ENCODE measurements at regions not wholly inside any gene's neighbourhood (a gene's known extent, or its start where the extent isn't known, plus 50 kb on each side); places are given as distances from the start of the nearest gene placed in this dataset.
"Not testable (repeated sequence)": the region's sequence is repeated elsewhere in the genome, so short reads cannot be mapped to it uniquely, and the experiment has no call there.

DNA sequence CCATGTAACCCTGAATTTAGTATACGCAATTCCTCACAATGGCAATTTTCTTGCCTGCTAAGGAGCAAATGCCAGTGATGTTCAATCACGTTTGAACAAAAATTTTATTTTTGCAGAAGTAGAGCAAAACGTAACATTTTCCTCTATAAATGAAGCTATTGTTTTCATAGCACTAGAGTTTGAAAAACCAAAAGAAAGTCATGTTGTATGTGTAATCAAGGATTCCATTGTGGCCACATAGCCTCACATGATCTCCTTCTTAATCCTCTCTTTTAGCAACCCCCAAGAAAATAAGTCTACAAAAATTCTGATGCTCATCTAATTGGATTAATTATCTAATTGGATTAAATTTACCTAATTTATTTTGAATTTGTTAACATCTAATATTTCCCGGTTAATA lies 1217.4 kb upstream of the FLRT2 start:
- DNase-seq (ENCODE audit: low read depth) = no peak

DNA sequence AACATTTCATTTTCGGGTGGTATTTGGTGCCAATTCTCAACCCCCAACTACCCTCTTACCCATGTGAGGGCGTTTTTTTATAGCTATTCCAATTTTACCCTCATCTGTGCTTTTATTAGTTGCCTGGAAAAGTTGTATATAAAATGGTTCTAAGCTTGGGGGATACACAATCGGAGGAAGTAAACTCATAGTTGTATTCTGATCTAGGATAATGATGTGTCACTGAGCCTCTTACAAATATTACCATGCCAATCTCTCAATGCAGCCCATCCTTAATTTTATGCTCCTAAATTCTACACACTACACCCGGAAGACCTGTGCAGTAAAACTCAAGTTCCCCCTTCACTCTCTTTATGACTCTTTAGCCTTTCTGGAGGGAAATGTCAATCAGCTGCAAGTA lies 1206.5 kb upstream of the FLRT2 start:
- no peak for DNase-seq (ENCODE audit: low read depth)

DNA sequence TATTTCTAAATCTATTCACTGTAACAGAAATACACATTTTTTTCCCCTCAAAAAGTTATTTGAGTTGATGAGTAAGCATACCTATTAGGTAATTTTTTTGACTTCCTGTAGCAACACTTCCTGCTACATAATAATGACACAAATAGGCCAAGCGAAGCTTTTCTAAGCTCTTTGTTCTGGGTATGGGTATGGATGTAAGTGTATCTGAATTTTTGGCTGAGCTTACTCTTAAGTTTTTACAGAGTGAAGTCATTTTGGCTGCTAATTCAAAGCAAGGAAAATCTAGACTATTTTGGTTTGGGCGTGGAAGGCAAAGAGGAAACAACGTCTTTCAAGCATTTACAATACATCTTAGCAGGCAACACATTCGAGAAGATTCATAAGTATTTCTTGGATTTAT lies 1206.0 kb upstream of the FLRT2 start:
- no peak for DNase-seq (ENCODE audit: low read depth)

DNA sequence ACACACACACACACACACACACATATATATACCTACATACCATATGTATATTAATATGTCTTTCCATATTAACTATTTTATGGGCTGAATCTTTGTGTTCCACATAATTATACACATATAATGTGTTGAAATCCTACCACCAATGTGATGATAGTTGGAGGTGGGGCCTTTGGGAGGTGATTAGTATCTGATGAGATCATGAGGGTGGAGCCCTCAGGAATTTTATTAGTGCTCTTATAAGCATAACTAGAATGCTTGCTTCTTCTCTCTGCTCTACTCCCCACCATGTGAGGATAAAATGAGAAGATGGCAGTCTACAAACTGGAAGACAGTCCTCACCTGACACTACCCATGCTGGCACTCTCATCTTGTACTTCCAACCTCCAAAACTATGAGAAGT lies 1193.5 kb upstream of the FLRT2 start:
- no peak for DNase-seq (ENCODE audit: low read depth)

DNA sequence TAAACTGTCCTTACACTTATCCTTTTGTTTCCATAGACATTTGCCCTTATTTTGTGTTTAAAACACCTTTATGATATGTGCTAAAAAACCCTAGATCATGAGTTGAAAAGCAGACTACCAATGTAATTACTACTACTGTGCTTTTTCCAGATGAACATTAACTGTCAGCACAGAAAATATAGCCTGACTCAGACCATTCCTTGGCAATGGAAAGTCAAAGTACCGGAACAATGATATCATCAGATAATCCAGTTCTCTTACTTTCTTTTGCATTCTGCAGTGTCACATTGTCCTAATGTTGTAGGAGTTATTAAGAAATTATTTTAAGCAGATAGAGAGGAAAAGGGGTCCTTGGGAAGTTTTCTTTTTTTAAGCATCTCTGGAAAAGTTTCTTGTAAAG lies 1189.0 kb upstream of the FLRT2 start:
- DNase-seq (ENCODE audit: low read depth) = no peak

DNA sequence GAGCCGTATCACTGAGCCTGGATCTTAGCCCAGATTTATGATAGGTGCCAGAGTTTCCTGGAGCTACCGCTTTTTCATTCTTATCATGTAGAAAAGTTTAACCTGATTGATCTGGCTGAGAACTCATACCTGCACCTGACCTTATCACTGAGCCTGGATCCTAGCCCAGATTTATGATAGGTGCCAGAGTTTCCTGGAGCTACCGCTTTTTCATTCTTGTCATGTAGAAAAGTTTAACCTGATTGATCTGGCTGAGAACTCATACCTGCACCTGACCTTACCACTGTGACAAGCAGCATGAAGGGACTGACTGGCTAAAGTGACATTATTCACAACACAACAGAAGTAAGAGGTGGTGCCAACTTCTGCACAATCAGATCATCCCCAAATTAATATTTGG lies 1188.1 kb upstream of the FLRT2 start:
- DNase-seq (ENCODE audit: low read depth) = not testable (repeated sequence)

DNA sequence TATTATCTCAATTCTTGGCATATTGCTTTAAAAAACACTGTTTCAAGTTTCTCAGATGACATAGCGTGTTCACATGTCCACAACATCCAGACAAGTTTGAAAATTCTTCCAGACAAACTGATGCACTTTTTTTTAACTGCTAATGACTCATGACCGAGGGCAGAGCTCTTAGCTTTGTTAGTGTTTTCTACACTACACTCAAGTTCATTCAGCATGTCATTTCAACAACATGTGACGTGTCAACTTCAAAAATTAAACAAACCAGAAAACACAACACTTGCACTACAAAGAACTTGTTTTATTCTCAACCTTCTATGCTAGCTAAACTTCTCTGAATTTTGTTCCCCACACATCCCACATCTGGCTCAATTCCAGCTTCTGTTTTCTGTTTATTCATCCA lies 1186.3 kb upstream of the FLRT2 start:
- DNase-seq (ENCODE audit: low read depth) = no peak

DNA sequence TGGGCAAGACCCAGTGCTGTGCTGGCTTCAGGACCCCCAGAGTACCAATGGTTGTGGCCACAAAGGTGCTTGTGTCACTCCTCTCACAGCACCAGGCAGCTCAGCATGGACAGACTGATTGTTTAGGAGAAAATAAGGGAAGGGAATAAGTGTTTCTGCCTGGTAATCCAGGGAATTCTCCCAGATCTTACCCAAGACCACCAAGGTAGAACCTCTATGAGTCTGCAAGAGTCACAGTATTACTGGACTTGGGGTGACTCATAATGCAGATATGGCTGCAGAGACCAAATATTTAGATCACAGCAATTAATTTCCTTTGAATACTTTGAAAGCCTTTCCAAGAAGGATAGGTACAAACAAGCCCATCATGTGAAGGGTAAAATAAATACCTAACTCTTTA lies 1178.3 kb upstream of the FLRT2 start:
- DNase-seq (ENCODE audit: low read depth) = no peak

DNA sequence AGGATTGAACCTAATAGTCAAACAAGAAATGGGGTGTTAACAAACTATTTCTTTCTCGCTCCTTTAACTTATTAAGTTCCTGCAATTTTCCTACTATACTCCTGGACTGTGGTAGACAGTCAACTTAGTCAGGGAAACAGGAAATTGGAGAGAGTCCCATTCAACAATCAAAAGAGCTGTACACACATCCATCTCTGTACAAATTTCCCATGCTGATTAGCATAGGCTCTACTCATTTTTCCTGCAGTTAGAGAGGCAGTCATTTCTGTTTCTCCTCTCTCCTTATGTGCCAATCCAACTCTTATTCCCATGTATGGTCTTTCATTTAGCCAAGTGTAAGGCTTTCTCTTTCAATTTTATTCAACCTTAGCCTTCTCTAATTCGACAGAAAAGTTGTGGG lies 1168.5 kb upstream of the FLRT2 start:
- no peak for DNase-seq (ENCODE audit: low read depth)

DNA sequence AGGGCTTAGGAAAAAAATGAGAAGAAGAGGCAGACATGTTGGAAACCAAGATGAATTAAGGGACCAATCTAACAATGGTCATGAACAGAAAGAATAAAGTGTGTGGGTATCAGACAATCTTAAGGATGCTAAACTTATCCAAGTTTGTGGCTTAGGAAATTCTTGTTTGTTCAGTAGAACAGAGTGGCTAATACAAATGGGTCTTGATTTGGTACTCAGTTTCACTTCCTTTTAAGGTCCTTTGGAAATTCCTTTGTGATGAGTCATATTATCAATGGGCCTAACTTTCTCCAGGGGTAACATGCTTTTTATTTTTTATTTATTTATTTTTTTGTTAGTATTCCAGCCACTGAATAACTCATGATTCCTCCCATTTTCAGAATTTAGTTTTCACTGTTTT lies 1154.7 kb upstream of the FLRT2 start:
- DNase-seq (ENCODE audit: low read depth) = no peak

DNA sequence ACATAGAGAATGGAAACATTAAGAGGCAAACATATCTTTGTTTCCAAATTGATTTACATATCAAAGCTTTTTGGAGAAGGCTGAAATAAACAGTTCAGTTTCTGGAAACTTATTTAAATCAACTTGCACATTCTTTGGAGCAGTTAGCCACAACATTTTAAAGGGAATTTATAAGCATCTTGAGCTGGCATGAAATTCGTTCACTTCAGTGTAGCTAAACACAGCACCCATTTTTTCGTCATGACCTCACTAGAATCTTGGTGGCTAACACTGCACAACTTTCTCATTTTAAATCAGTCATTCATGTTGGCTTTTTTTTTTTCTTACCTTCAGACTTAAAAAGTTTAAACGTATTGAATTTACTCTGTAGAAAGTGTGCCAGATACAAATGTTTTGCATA lies 1139.9 kb upstream of the FLRT2 start:
- DNase-seq (ENCODE audit: low read depth) = no peak

DNA sequence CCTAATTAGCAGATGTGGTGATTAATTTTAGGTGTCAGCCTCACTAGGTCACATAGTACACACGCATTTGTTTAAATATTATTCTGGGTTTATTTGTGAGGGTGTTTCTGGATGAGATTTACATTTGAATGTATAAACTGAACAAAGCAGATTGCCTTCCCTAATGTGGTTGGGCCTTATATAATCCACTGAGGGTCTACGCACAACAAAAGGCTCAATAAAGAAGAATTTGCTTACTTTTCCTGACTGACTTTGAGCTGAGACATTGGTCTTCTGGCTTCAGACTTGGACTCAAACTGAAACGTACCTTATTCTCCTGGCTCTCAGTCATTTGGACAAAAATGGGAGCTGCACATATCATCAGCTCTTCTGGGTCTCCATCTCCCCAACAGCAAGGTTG lies 1132.3 kb upstream of the FLRT2 start:
- no peak for DNase-seq (ENCODE audit: low read depth)

DNA sequence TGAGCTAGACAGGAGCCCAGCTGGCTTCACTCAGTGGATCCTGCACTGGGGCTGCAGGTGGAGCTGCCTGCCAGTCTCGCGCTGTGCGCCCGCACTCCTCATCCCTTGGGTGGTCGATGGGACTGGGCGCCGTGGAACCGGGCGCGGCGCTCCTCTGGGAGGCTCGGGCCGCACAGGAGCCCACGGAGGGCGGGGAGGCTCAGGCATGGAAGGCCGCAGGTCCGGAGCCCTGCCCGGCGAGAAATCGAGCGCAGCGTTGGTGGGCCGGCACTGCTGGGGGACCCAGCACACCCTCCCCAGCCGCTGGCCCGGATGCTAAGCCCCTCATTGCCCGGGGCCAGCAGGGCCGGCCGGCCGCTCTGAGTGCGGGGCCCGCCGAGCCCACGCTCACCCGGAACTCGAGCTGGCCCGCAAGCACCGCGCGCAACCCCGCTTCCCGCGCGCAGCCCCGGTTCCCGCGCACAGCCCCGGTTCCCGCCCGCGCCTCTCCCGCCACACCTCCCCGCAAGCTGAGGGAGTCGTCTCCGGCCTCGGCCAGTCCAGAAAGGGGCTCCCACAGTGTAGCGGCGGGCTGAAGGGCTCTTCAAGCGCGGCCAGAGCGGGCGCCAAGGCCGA lies 1130.5 kb upstream of the FLRT2 start:
- DNase-seq (ENCODE audit: low read depth) = no peak

DNA sequence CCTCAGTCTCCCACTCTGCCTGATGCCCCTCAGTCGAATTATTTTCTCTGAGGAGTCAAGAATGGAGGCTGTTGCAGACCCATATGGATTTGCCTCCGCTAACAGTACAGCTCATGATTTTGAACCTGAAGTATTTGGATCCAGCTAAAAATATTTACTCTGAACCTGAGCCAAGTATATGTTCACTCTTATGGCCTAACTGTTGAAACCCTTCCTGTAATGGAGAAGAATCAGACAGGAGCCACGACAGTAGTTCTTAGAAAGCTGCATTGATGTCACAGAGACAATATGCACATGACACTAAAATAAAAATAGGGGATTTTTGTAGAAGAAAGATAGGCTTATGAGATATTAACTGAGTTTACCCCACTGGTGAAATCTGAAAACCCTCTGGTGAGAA lies 1128.3 kb upstream of the FLRT2 start:
- no peak for DNase-seq (ENCODE audit: low read depth)

DNA sequence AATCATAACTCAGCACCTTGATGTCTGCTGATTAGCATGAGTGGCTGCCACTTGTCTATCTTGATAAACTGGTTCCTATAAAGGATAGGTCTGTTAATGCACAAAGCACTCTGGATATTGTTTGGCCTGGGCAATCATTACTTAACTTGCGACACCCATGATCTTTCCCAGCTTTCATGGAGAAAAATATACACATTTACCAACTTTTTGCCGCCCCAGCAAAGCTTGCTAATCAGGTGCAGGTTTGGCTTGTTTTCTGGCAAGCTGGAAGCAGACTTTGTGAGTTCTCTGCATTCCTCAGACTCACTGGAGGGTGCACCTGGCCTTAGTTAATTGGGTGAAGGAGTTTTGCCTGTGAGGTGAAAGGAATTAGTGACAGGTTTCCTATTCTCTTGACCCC lies 1126.4 kb upstream of the FLRT2 start:
- DNase-seq (ENCODE audit: low read depth) = no peak

DNA sequence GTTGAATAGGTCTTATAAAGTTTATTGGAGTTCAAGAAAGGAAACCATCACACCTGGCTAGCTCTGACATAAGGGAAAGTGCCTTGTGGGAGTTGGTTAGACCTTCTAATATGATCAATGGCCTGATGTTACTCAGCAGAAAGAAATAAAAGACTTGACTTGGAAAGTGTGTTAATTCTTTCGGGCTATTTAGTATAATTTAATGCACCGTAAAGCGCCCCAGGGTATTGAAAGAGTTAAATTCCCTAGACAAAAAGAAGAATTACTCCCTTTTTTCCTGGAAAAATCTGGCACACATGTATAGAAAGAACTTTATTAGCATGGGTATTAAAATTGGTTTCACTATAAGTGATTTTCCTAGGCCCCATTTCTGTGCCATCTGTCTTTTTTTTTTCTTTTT lies 1125.7 kb upstream of the FLRT2 start:
- DNase-seq (ENCODE audit: low read depth) = no peak

DNA sequence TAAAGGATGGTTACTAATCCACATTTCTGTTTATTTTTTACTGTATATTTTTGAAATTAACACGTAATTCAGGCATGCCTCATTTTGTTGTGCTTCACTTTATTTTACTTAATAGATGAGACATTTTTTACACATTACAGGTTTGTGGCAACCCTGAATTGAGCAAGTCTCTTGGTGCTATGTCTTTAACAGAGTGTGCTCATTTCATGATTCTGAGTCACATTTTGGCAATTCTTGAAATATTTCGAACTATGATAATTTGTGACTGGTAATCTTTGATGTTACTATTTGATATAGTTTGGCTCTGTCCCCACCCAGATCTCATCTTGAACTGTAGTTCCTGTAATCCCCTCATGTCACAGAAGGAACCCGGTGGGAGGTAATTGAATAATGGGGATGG lies 1120.5 kb upstream of the FLRT2 start:
- no peak for DNase-seq (ENCODE audit: low read depth)

DNA sequence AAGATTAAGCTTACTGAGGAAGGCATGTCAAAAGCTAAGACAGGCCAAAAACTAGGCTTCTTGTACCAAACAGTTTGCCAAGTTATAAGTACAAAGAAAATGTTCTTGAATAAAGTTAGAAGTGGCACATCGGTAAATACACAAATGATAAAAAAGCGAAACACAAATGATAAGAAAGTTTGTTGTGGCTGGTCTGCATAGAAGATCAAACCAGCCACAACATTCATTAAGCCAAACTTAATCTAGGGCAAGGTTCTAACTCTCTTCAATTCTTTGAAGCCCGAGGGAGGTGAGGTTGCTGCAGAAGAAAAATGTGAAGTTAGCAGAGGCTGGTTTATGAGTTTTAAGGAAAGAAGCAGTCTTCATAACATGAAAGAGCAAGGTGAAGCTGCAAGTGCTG lies 1119.6 kb upstream of the FLRT2 start:
- no peak for DNase-seq (ENCODE audit: low read depth)

DNA sequence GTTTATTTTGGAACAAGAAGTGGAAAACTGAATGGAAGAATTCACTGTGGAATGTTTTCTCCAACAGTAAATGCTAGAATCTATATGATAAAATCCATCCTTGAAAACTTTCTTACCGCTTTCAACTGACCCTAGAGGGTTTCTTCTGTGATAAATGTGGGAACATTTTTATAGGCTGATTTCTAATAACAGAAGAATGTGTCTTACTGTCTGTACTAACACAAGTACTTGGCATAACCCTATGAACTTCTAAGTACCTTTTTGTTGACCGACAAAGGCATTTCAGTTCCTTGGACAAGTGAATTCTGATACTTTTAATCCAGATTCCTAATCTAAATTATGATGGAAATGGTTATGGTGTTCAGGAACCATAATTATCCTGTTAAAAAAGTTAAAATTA lies 1109.7 kb upstream of the FLRT2 start:
- DNase-seq (ENCODE audit: low read depth) = no peak

DNA sequence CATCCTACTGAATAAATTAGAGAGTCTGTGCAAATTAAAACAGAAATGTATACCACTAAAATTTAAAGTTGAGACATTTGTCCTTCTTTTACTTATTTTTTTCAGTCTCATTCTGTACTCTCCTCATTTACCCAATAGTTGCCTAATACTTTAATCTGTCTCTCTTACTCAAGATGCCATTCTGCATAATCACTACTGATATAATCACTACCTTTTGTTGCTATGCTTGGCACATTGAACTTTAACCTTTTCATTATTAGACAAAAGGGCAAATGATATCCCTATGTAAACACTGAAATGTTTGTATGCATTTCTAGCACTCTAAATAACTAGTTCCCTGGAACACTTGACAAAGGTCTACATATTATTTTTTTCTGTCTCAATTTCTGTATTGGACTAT lies 1108.3 kb upstream of the FLRT2 start:
- DNase-seq (ENCODE audit: low read depth) = no peak

DNA sequence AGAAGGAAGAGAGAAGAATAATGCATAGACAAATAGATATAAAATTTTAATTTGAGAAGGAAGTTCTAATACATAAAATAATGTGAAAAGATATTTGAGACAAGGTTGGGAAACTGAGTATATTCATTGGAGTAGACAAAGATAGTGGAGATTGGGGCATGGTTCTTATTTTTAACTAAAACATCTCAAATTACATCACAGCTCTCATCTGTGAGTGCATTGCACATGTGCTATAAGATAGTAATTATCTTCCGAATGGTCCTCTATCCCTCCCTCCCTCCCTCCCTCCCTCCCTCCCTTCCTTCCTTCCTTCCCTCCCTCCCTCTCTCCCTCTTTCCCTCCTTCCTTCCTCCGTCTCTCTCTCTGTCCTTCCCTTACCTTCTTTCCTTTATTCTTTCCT lies 1104.0 kb upstream of the FLRT2 start:
- no peak for DNase-seq (ENCODE audit: low read depth)

DNA sequence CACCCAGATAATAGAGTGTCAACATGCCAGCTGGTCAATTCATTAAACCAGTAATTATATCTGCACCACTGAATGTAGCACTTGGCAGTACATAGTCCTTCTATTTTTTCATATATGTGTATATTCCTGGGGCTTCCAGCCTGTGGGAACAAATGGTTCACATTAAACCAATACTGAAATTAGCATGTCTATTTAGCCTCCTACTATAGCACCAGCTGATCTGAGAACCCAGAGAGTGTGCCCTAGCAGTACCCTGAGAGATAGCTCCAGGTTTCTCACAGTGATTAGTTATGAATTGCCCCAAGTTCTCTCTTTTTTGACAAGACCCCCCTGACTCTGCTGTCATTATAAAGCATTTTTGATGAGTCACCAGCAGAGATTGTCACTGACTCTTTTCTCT lies 1097.3 kb upstream of the FLRT2 start:
- no peak for DNase-seq (ENCODE audit: low read depth)

DNA sequence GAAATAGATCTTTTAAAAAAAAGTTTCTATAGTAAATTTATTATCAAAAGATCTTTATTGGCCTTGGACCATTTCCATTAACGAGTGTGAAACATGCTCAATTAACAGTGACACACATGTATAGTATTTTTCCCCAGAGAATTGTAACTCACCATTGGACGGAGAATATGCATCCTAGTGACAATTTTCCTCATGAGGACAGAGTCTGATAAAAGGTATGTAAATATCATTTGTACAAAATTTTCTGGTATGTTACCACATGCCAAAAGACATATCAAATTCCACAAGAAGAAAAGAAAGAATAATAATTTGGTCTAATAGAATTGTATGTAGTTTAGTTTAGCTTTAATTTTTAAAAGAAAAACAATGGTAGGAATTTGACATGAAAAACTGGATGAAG lies 1096.0 kb upstream of the FLRT2 start:
- DNase-seq (ENCODE audit: low read depth) = no peak

DNA sequence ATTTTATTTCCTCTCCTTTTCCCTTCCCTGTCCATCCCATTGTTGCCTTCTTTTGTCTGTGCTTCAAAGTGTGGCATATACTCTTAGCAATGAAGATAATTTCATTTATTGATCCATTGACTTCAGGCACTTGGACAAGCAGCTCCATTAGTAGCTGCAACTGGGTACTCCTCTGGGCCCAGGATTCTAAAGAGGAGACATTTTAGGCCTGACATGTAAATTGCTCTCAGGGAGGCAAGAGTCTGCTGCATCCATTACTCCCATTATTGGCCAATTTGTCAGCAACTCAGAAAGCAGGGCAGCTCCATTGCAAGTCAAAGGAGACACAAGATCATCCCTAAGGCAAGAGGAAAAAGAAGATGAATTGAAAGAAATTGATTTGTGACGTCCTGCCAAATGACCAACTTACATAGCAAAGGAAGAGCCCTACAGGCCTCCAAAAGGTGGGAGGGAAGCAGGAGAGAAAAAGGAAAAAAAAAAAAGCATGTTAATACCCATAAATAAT lies 1094.1 kb upstream of the FLRT2 start:
- DNase-seq (ENCODE audit: low read depth) = no peak

DNA sequence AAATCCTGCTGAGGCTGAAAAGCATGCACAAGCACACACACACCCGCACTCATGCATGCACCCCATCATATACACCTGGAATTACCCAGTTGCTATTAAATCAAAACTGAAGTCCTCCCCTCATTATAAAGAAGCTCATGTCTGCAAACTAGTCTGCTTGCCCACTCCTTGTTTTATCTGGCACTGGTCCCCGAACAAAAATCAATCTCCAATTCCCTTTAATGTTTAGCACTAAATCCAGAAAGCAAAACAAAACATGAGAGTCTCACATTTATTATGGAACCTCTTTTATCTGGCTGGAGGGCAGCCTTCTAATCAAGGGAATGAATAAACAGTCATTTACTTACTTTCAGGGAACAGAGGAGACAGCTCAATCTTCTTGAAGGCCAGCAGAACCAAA lies 1093.4 kb upstream of the FLRT2 start:
- DNase-seq (ENCODE audit: low read depth) = no peak

All from T follicular helper cell (primary cell).